Astrocyte (in vitro differentiated cells and primary cell): ENCODE measurements at regions not wholly inside any gene's neighbourhood (a gene's known extent, or its start where the extent isn't known, plus 50 kb on each side); places are given as distances from the start of the nearest gene placed in this dataset.

ENCODE experiments used
- DNase-seq: peaks from one replicate; pipeline ENCODE4 v3.0.0-alpha.2; 2010; ENCODE audit warnings: low read depth
- FAIRE-seq: peaks from 2 replicates; lab custom pipeline; 2011; peaks lifted over from hg19 to GRCh38; lab: Jason Lieb, UNC
- H2AFZ ChIP-seq: 2 replicates; pipeline ENCODE4 v1.6.0; 2012; ENCODE audit warnings: low read depth, low read length, inconsistent platforms
- H3K27ac ChIP-seq: 2 replicates; pipeline ENCODE4 v1.5.1; 2011; ENCODE audit warnings: low read depth, low read length, inconsistent platforms
- H3K27me3 ChIP-seq: 2 replicates; pipeline ENCODE4 v1.6.0; 2011; ENCODE audit warnings: low read length, inconsistent platforms; ENCODE audit not compliant: insufficient read depth
- H3K36me3 ChIP-seq: 2 replicates; pipeline ENCODE4 v1.5.1; 2011; ENCODE audit warnings: low read length, inconsistent platforms; ENCODE audit not compliant: insufficient read depth
- H3K4me1 ChIP-seq: 2 replicates; pipeline ENCODE4 v1.5.1; 2011; ENCODE audit warnings: low read length, inconsistent platforms; ENCODE audit not compliant: insufficient read depth
- H3K4me2 ChIP-seq: 2 replicates; pipeline ENCODE4 v1.6.0; 2012; ENCODE audit warnings: low read length, inconsistent platforms
- H3K4me3 ChIP-seq: 2 replicates; pipeline ENCODE4 v1.5.1; 2011; ENCODE audit warnings: low read depth, mild to moderate bottlenecking, low read length, inconsistent platforms; ENCODE audit not compliant: insufficient read depth
- H3K79me2 ChIP-seq: 2 replicates; pipeline ENCODE4 v1.6.0; 2012; ENCODE audit warnings: mild to moderate bottlenecking, low read length, inconsistent platforms; ENCODE audit not compliant: insufficient read depth
- H3K9ac ChIP-seq: 2 replicates; pipeline ENCODE4 v1.6.0; 2012; ENCODE audit warnings: mild to moderate bottlenecking, low read length, inconsistent platforms
- H3K9me3 ChIP-seq: 2 replicates; pipeline ENCODE4 v1.5.1; 2012; ENCODE audit warnings: low read depth, mild to moderate bottlenecking, low read length, inconsistent platforms; ENCODE audit not compliant: insufficient read depth
- H4K20me1 ChIP-seq: 2 replicates; pipeline ENCODE4 v1.6.0; 2012; ENCODE audit warnings: low read length, inconsistent platforms; ENCODE audit not compliant: insufficient read depth
- H3K27ac Mint-ChIP-seq: one replicate; pipeline ENCODE4 v1.8.0; 2021; ENCODE audit warnings: mild to moderate bottlenecking, mixed read lengths; ENCODE audit not compliant: unreplicated experiment
- H3K27me3 Mint-ChIP-seq: one replicate; pipeline ENCODE4 v1.8.0; 2021; ENCODE audit warnings: low read depth, mixed read lengths; ENCODE audit not compliant: unreplicated experiment
- H3K36me3 Mint-ChIP-seq: one replicate; pipeline ENCODE4 v1.8.0; 2021; ENCODE audit warnings: low read depth, mixed read lengths; ENCODE audit not compliant: unreplicated experiment
- H3K4me1 Mint-ChIP-seq: one replicate; pipeline ENCODE4 v1.8.0; 2021; ENCODE audit warnings: low read depth, mixed read lengths; ENCODE audit not compliant: unreplicated experiment
- H3K4me3 Mint-ChIP-seq: one replicate; pipeline ENCODE4 v1.8.0; 2021; ENCODE audit warnings: mild to moderate bottlenecking, moderate library complexity, mixed read lengths; ENCODE audit not compliant: unreplicated experiment
- H3K9me3 Mint-ChIP-seq: one replicate; pipeline ENCODE4 v1.8.0; 2021; ENCODE audit warnings: mild to moderate bottlenecking, mixed read lengths; ENCODE audit not compliant: unreplicated experiment
- CTCF ChIP-seq: IDR thresholded peaks from 2 replicates; pipeline ENCODE4 v1.5.1; 2011; ENCODE audit warnings: low read depth, mild to moderate bottlenecking, inconsistent platforms, low read length, moderate library complexity; ENCODE audit not compliant: insufficient read depth
- EZH2 ChIP-seq: IDR thresholded peaks from 2 replicates; pipeline ENCODE4 v1.6.1; 2012; ENCODE audit warnings: mild to moderate bottlenecking, low read length, inconsistent platforms; ENCODE audit not compliant: insufficient read depth

DNA sequence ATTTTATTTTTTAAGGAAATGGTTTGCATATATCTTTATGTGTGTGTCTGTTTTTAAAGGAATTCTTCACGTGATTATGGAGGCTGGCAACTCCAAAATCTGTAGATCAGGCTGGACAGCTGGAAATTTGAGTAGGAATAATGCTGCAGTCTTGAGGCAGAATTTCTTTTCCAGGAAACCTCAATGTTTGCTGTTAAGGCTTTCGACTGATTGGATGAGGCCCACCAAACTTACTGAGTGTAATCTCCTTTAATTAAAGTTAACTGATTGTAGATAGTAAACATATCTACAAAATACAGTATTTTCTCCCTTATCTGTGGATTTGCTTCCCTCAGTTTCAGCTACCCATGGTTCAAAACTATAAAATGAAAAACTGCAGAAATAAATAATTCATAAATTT, 883.1 kb downstream of the TTLL7 start:
- Histone ChIP-seq H3K27ac (no peak overlapping the region), H3K4me2 (no peak overlapping the region), H3K4me3 (no peak overlapping the region), H3K4me1 (no peaks in the 10 kb centered on the region), H3K27me3 (no peaks in the 10 kb centered on the region), H3K36me3 (no peaks in the 10 kb centered on the region), H3K9ac (no peak overlapping the region), H3K9me3 (no peaks in the 10 kb centered on the region), H4K20me1 (no peaks in the 10 kb centered on the region), H3K79me2 (no peaks in the 10 kb centered on the region), H2AFZ (no peak overlapping the region)
- Mint-ChIP-seq H3K9me3 (no peaks in the 10 kb centered on the region), H3K27me3 (no peaks in the 10 kb centered on the region), H3K4me3 (no peak overlapping the region), H3K27ac (no peak overlapping the region), H3K4me1 (no peaks in the 10 kb centered on the region), H3K36me3 (no peaks in the 10 kb centered on the region)
- FAIRE-seq (no peak), DNase-seq (no peak)
- TF ChIP-seq CTCF (no peak), EZH2 (no peak)

DNA sequence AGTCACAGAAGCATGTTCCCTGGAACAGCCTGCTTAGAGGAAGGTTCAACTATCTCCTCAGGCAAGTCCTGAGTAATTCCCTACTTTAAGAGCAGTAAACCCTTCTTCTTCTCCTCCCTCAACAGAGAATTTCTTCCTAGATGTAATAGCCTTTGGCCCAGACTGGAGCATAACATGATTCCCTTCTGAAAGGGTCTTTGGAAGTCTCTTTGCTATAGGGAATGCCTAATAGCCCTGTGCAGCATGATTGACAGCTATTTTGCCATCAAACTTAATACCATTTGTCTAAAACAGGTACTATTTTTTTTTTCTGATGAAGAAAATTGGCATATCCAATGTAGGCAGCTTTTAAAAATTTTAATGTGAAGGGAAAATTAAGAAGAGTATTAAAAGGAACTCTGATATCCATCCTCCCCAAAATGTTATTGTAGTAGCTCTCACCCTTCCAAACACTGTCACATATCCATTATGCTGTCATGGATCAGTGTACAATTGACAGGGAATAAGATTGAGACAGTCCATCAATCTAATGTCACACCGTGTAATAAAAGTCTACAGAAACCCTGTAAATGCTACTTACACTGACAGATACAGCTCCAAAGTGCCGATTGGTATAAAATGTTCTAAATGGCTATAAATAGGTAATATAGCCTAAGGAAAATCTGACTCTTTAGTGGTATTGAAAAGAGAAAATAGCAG, 884.6 kb downstream of the TTLL7 start:
- Histone ChIP-seq H3K4me1 (no peaks in the 10 kb centered on the region), H3K9me3 (no peaks in the 10 kb centered on the region), H3K79me2 (no peaks in the 10 kb centered on the region), H3K27me3 (no peaks in the 10 kb centered on the region), H3K9ac (no peak overlapping the region), H4K20me1 (no peaks in the 10 kb centered on the region), H3K36me3 (no peaks in the 10 kb centered on the region), H3K4me3 (no peak overlapping the region), H2AFZ (no peak overlapping the region), H3K27ac (no peak overlapping the region), H3K4me2 (no peak overlapping the region)
- Mint-ChIP-seq H3K4me3 (no peak overlapping the region), H3K4me1 (no peaks in the 10 kb centered on the region), H3K27me3 (no peaks in the 10 kb centered on the region), H3K27ac (no peak overlapping the region), H3K36me3 (no peaks in the 10 kb centered on the region), H3K9me3 (no peaks in the 10 kb centered on the region)
- FAIRE-seq (no peak), DNase-seq (no peak)
- TF ChIP-seq EZH2 (no peak), CTCF (no peak)

DNA sequence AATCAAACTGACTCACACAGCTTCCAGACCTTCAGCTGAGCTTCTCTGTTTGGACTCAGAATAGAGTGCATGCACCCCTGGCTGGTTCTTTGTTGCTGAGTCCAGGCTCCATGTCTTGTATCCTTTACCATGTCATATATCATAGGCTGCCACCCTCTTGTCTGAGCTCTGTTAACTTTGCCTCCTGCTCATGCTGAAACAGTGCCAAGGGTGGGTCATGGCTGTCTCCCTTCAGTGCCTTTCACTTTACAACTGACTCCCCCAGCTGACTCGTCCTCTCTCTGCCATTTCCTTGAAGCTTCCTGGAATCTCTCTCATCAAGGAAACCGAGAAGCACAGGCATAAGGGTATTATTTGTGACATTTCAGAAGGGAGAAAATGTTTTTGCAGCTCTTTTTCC, 885.3 kb downstream of the TTLL7 start:
- H3K27ac Mint-ChIP-seq = no peak overlapping the region
- Histone ChIP-seq H2AFZ (no peak overlapping the region), H3K36me3 (no peaks in the 10 kb centered on the region), H4K20me1 (no peaks in the 10 kb centered on the region), H3K79me2 (no peaks in the 10 kb centered on the region), H3K4me3 (no peak overlapping the region), H3K9ac (no peak overlapping the region), H3K4me1 (no peaks in the 10 kb centered on the region), H3K27ac (no peak overlapping the region), H3K4me2 (no peak overlapping the region), H3K27me3 (no peaks in the 10 kb centered on the region), H3K9me3 (no peaks in the 10 kb centered on the region)
- no peaks in the 10 kb centered on the region for H3K9me3 Mint-ChIP-seq
- H3K4me3 Mint-ChIP-seq = no peak overlapping the region
- FAIRE-seq (no peak), DNase-seq (no peak)
- H3K36me3 Mint-ChIP-seq = no peaks in the 10 kb centered on the region
- H3K4me1 Mint-ChIP-seq = no peaks in the 10 kb centered on the region
- H3K27me3 Mint-ChIP-seq = no peaks in the 10 kb centered on the region
- TF ChIP-seq EZH2 (no peak), CTCF (no peak)
